ENCODE measurements at regions not wholly inside any gene's neighbourhood (a gene's known extent, or its start where the extent isn't known, plus 50 kb on each side); places are given as distances from the start of the nearest gene placed in this dataset.

DNA sequence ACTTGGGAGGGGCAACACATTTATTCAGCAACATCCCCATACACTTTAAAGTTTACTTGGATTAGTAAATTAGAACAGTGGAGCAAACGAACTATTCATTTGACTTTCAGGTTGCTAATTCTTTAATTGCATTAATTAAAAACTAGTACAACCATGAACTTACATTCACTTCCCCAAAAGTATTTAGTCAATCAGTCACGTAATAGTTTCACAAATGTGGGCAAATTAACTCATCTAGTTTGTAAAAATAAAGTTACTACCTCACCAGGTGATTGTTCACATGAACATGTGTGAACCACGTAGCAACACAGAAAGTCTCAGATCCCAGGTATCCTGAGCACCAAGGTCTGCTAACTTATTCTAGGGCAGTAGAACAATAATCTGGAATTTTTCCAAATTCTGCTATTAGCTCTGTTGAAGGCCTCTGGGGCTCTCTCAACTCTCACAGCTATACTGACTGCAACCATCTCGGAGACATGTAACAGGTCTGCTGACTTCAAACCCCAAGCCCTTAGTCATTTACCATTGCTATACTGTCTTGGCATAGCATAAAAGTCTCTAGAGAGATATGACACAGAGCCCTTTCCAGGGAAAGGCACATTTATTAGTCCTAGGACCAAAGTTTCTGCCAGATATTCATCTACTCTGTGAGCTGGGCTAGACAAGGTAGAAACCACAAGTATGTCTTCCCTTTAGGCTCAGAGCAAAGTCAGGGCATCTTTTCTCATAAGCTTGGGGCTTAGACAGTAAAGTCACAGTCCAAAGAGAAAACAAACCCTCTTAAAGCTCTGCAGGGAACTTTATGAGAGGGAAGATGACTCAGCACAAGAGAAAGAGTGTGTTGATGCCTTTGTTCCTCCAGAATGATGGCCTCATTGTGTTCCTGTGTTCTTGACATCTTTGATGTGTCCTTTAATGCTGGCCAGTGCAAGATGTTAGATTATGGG is 50.9 kb upstream of the CCDC28A start:
- H3K9me3 ChIP-seq (ENCODE audit: control insufficient read depth in 4 of 4, low read length in 3 of 4): no peaks in the 10 kb centered on the region
- H3K36me3 ChIP-seq (ENCODE audit: control insufficient read depth in 4 of 4, insufficient read depth in 3 of 4, low read depth in 1 of 4, low read length in 3 of 4): no peaks in the 10 kb centered on the region
- no peak overlapping the region for H3K4me3 ChIP-seq (ENCODE audit: low read depth in 1 of 3, low read length in 3 of 3)
- no peak overlapping the region for H3K27ac ChIP-seq (ENCODE audit: low read depth in 1 of 2, low read length in 2 of 2)
- H3K4me1 ChIP-seq (ENCODE audit: control insufficient read depth in 4 of 4, insufficient read depth in 4 of 4, low read length in 3 of 4): peaks cover 6 to 13% (median 11%) of the 10 kb centered on the region in 4 donors
- 89% methylated on average over 4 of the region's 4 CpGs for WGBS
- DNase-seq (ENCODE audit: low spot score): no peak
- TF ChIP-seq GABPA (IDR thresholded peaks at IDR 0.05 in 1 of 2, conservative IDR thresholded peaks at IDR 0.05 in 1 of 2): no peak
- TF ChIP-seq FOXA2 (IDR thresholded peaks at IDR 0.05): no peak
- no peak for TF ChIP-seq FOXA1 (IDR thresholded peaks at IDR 0.05)
- no peak for TF ChIP-seq EGR1 (IDR thresholded peaks at IDR 0.05; ENCODE audit: low read depth in 2 of 2)
- no peak for TF ChIP-seq HNF4G (IDR thresholded peaks at IDR 0.05)
- TF ChIP-seq RAD21 (IDR thresholded peaks at IDR 0.05): no peak
- TF ChIP-seq RXRA (IDR thresholded peaks at IDR 0.05): no peak
- no peak for TF ChIP-seq JUND (IDR thresholded peaks at IDR 0.05)
- TF ChIP-seq, protein P1, sequence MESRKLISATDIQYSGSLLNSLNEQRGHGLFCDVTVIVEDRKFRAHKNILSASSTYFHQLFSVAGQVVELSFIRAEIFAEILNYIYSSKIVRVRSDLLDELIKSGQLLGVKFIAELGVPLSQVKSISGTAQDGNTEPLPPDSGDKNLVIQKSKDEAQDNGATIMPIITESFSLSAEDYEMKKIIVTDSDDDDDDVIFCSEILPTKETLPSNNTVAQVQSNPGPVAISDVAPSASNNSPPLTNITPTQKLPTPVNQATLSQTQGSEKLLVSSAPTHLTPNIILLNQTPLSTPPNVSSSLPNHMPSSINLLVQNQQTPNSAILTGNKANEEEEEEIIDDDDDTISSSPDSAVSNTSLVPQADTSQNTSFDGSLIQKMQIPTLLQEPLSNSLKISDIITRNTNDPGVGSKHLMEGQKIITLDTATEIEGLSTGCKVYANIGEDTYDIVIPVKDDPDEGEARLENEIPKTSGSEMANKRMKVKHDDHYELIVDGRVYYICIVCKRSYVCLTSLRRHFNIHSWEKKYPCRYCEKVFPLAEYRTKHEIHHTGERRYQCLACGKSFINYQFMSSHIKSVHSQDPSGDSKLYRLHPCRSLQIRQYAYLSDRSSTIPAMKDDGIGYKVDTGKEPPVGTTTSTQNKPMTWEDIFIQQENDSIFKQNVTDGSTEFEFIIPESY (IDR thresholded peaks at IDR 0.05): no peak
- TF ChIP-seq, protein P2, sequence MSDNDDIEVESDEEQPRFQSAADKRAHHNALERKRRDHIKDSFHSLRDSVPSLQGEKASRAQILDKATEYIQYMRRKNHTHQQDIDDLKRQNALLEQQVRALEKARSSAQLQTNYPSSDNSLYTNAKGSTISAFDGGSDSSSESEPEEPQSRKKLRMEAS (IDR thresholded peaks at IDR 0.05): no peak
- TF ChIP-seq TAF1 (conservative IDR thresholded peaks at IDR 0.05): no peak
- no peaks in the 10 kb centered on the region for H3K27me3 ChIP-seq (ENCODE audit: control insufficient read depth in 4 of 4, insufficient read depth in 4 of 4, low read length in 3 of 4)
- H3K9ac ChIP-seq (ENCODE audit: low read depth in 1 of 2, low read length in 2 of 2): no peak overlapping the region
